K562 (cell line): ENCODE measurements at regions not wholly inside any gene's neighbourhood (a gene's known extent, or its start where the extent isn't known, plus 50 kb on each side); places are given as distances from the start of the nearest gene placed in this dataset.

ENCODE experiments used
- CEBPZ ChIP-seq: fragments of 150-350 bp; IDR thresholded peaks from 2 replicates; pipeline ENCODE4 v1.6.1; 2014; ENCODE audit warnings: low read depth, mild to moderate bottlenecking, low read length, borderline replicate concordance
- GABPA ChIP-seq: fragments of 200-800 bp; sonication (Bioruptor generic); conservative IDR thresholded peaks from 2 replicates; pipeline ENCODE4 v1.6.1; 2016; ENCODE audit warnings: low read depth, missing genetic modification characterization, missing compliant biosample characterization
- HDAC1 ChIP-seq, 2 experiments: fragments of 450-650 bp; IDR thresholded peaks; 2 replicates each; pipeline ENCODE4 v1.6.1; 2016 to 2017; ENCODE audit warnings: inconsistent platforms in 1 of 2, mild to moderate bottlenecking in 1 of 2, moderate library complexity in 1 of 2
- PHF21A ChIP-seq: fragments of 450-650 bp; IDR thresholded peaks from 2 replicates; pipeline ENCODE4 v1.6.1; 2017; ENCODE audit warnings: low read depth, borderline replicate concordance
- RAD21 ChIP-seq, 2 experiments: fragments of 250-450 bp in 1 of 2; fragments of 450-650 bp in 1 of 2; sonication (Bioruptor Pico) in 1 of 2; formaldehyde crosslinking in 1 of 2; IDR thresholded peaks in 1 of 2; conservative IDR thresholded peaks in 1 of 2; 2 replicates each; pipeline versions ENCODE4 v1.4.0 to v1.8.0; 2020 to 2022; ENCODE audit warnings: mild to moderate bottlenecking in 2 of 2, moderate library complexity in 1 of 2
- RCOR1 ChIP-seq, 2 experiments: IDR thresholded peaks; 2 replicates each; pipeline ENCODE4 v1.6.1; 2012; ENCODE audit warnings: low read depth in 2 of 2, low read length in 2 of 2, borderline replicate concordance in 1 of 2, improper control_type of control experiment in 1 of 2
- TAF1 ChIP-seq: IDR thresholded peaks from 2 replicates; pipeline ENCODE4 v1.6.1; 2011; ENCODE audit warnings: mild to moderate bottlenecking, low read length, moderate library complexity; ENCODE audit not compliant: insufficient read depth, control insufficient read depth, severe bottlenecking; ENCODE audit errors: extremely low read depth
- TAF9B ChIP-seq: fragments of 450-650 bp; IDR thresholded peaks from 2 replicates; pipeline ENCODE4 v1.6.1; 2018; ENCODE audit warnings: mild to moderate bottlenecking; ENCODE audit not compliant: partially characterized antibody
- TF ChIP-seq, protein P1 (sequence below): fragments of 200-400 bp; formaldehyde crosslinking; IDR thresholded peaks from 2 replicates; pipeline ENCODE4 v1.6.1; 2017; ENCODE audit warnings: mild to moderate bottlenecking, low read depth, low read length, moderate library complexity
- TF ChIP-seq, protein P2 (sequence below), 2 experiments: fragments of 450-650 bp in 1 of 2; sonication (generic) in 1 of 2; formaldehyde crosslinking in 1 of 2; IDR thresholded peaks in 1 of 2; conservative IDR thresholded peaks in 1 of 2; 2 replicates each; pipeline versions ENCODE4 v1.6.1 to v1.8.1; 2016 to 2023; ENCODE audit warnings: mild to moderate bottlenecking in 2 of 2, moderate library complexity in 2 of 2, inconsistent platforms in 1 of 2, missing genetic modification reagents in 1 of 2

DNA sequence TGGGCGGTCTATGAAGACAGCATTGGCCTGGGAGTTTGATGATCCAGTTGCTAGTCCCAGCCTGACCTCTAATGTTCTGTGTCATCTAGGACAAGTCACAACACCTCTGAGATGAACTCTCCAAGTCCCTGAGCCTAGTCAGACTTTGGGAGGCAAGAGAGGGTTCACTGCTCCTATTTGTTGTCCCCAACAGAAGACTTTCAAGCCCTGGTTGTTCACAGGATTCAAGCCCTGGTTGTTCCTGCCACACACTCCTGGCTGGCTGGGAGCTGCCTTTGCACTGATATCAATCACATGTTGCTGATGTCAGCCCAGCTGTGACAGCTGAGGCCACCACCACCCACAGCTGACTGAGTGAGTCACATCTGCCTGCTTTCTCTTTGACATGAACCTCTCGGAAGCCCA is 253.2 kb upstream of the RASGEF1B start (continued):
- TF ChIP-seq CEBPZ (no peak), TAF9B (peak; percentile 100), TAF1 (no peak), RAD21 (CRISPR knock-in tag; conservative IDR thresholded peaks at IDR 0.05 in 1 of 2, IDR thresholded peaks at IDR 0.05 in 1 of 2) (peak in 1 of 2 experiments; percentile 10; a peak in 1 of 4 replicates), RCOR1 (IDR thresholded peaks at IDR 0.05; ENCODE audit: borderline replicate concordance in 1 of 2, low read depth in 2 of 2, low read length in 2 of 2) (0 out of 4 replicates have a peak, but pooled peaks of 1 of the 2 experiments have one; percentile 41), HDAC1 (IDR thresholded peaks at IDR 0.05) (peak in 1 of 2 experiments; percentile 77; a peak in 2 of 4 replicates), GABPA (tag) (0 out of 2 replicates have a peak, but pooled peaks have one; percentile 20), PHF21A (no peak)
- TF ChIP-seq, protein P1, sequence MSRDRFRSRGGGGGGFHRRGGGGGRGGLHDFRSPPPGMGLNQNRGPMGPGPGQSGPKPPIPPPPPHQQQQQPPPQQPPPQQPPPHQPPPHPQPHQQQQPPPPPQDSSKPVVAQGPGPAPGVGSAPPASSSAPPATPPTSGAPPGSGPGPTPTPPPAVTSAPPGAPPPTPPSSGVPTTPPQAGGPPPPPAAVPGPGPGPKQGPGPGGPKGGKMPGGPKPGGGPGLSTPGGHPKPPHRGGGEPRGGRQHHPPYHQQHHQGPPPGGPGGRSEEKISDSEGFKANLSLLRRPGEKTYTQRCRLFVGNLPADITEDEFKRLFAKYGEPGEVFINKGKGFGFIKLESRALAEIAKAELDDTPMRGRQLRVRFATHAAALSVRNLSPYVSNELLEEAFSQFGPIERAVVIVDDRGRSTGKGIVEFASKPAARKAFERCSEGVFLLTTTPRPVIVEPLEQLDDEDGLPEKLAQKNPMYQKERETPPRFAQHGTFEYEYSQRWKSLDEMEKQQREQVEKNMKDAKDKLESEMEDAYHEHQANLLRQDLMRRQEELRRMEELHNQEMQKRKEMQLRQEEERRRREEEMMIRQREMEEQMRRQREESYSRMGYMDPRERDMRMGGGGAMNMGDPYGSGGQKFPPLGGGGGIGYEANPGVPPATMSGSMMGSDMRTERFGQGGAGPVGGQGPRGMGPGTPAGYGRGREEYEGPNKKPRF: no peak
- TF ChIP-seq, protein P2, sequence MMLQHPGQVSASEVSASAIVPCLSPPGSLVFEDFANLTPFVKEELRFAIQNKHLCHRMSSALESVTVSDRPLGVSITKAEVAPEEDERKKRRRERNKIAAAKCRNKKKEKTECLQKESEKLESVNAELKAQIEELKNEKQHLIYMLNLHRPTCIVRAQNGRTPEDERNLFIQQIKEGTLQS (IDR thresholded peaks at IDR 0.05): peak; percentile 98
- TF ChIP-seq, protein P2 (CRISPR knock-in tag; conservative IDR thresholded peaks at IDR 0.05): peak; percentile 91
